Esophagus squamous epithelium (tissue), 4 donors: ENCODE measurements at regions not wholly inside any gene's neighbourhood (a gene's known extent, or its start where the extent isn't known, plus 50 kb on each side); places are given as distances from the start of the nearest gene placed in this dataset.

Experiments
- CTCF ChIP-seq, 6 experiments: fragments of 450-650 bp in 4 of 6; fragments of 200-600 bp in 2 of 6; sonication (generic) in 2 of 6; IDR thresholded peaks; one replicate each; pipeline ENCODE4 v1.5.1; 2016 to 2019; ENCODE audit warnings: antibody characterized with exemption in 6 of 6, mild to moderate bottlenecking in 4 of 6, moderate library complexity in 4 of 6
- POLR2A ChIP-seq, 4 donors: fragments of 450-650 bp; IDR thresholded peaks; one replicate each; pipeline ENCODE4 v1.6.1; 2017; ENCODE audit warnings: antibody characterized with exemption in 4 of 4, mild to moderate bottlenecking in 4 of 4, moderate library complexity in 3 of 4

GRCh38 chr9:129432297-129433154, 188.4 kb downstream of the C9orf50 start:
- TF ChIP-seq CTCF (IDR thresholded peaks at IDR 0.05) (no peak), POLR2A (IDR thresholded peaks at IDR 0.05) (no peak)
